Astrocyte (in vitro differentiated cells and primary cell): ENCODE measurements at regions not wholly inside any gene's neighbourhood (a gene's known extent, or its start where the extent isn't known, plus 50 kb on each side); places are given as distances from the start of the nearest gene placed in this dataset.

Experiments used
- DNase-seq: peaks from one replicate; pipeline ENCODE4 v3.0.0-alpha.2; 2010; ENCODE audit warnings: low read depth
- FAIRE-seq: peaks from 2 replicates; lab custom pipeline; 2011; peaks lifted over from hg19 to GRCh38; lab: Jason Lieb, UNC
- H2AFZ ChIP-seq: 2 replicates; pipeline ENCODE4 v1.6.0; 2012; ENCODE audit warnings: low read depth, low read length, inconsistent platforms
- H3K27ac ChIP-seq: 2 replicates; pipeline ENCODE4 v1.5.1; 2011; ENCODE audit warnings: low read depth, low read length, inconsistent platforms
- H3K27me3 ChIP-seq: 2 replicates; pipeline ENCODE4 v1.6.0; 2011; ENCODE audit warnings: low read length, inconsistent platforms; ENCODE audit not compliant: insufficient read depth
- H3K36me3 ChIP-seq: 2 replicates; pipeline ENCODE4 v1.5.1; 2011; ENCODE audit warnings: low read length, inconsistent platforms; ENCODE audit not compliant: insufficient read depth
- H3K4me1 ChIP-seq: 2 replicates; pipeline ENCODE4 v1.5.1; 2011; ENCODE audit warnings: low read length, inconsistent platforms; ENCODE audit not compliant: insufficient read depth
- H3K4me2 ChIP-seq: 2 replicates; pipeline ENCODE4 v1.6.0; 2012; ENCODE audit warnings: low read length, inconsistent platforms
- H3K4me3 ChIP-seq: 2 replicates; pipeline ENCODE4 v1.5.1; 2011; ENCODE audit warnings: low read depth, mild to moderate bottlenecking, low read length, inconsistent platforms; ENCODE audit not compliant: insufficient read depth
- H3K79me2 ChIP-seq: 2 replicates; pipeline ENCODE4 v1.6.0; 2012; ENCODE audit warnings: mild to moderate bottlenecking, low read length, inconsistent platforms; ENCODE audit not compliant: insufficient read depth
- H3K9ac ChIP-seq: 2 replicates; pipeline ENCODE4 v1.6.0; 2012; ENCODE audit warnings: mild to moderate bottlenecking, low read length, inconsistent platforms
- H3K9me3 ChIP-seq: 2 replicates; pipeline ENCODE4 v1.5.1; 2012; ENCODE audit warnings: low read depth, mild to moderate bottlenecking, low read length, inconsistent platforms; ENCODE audit not compliant: insufficient read depth
- H4K20me1 ChIP-seq: 2 replicates; pipeline ENCODE4 v1.6.0; 2012; ENCODE audit warnings: low read length, inconsistent platforms; ENCODE audit not compliant: insufficient read depth
- H3K27ac Mint-ChIP-seq: one replicate; pipeline ENCODE4 v1.8.0; 2021; ENCODE audit warnings: mild to moderate bottlenecking, mixed read lengths; ENCODE audit not compliant: unreplicated experiment
- H3K27me3 Mint-ChIP-seq: one replicate; pipeline ENCODE4 v1.8.0; 2021; ENCODE audit warnings: low read depth, mixed read lengths; ENCODE audit not compliant: unreplicated experiment
- H3K36me3 Mint-ChIP-seq: one replicate; pipeline ENCODE4 v1.8.0; 2021; ENCODE audit warnings: low read depth, mixed read lengths; ENCODE audit not compliant: unreplicated experiment
- H3K4me1 Mint-ChIP-seq: one replicate; pipeline ENCODE4 v1.8.0; 2021; ENCODE audit warnings: low read depth, mixed read lengths; ENCODE audit not compliant: unreplicated experiment
- H3K4me3 Mint-ChIP-seq: one replicate; pipeline ENCODE4 v1.8.0; 2021; ENCODE audit warnings: mild to moderate bottlenecking, moderate library complexity, mixed read lengths; ENCODE audit not compliant: unreplicated experiment
- H3K9me3 Mint-ChIP-seq: one replicate; pipeline ENCODE4 v1.8.0; 2021; ENCODE audit warnings: mild to moderate bottlenecking, mixed read lengths; ENCODE audit not compliant: unreplicated experiment
- EZH2 ChIP-seq: IDR thresholded peaks from 2 replicates; pipeline ENCODE4 v1.6.1; 2012; ENCODE audit warnings: mild to moderate bottlenecking, low read length, inconsistent platforms; ENCODE audit not compliant: insufficient read depth
- TF ChIP-seq, protein P1 (sequence below): IDR thresholded peaks from 2 replicates; pipeline ENCODE4 v1.5.1; 2011; ENCODE audit warnings: low read depth, mild to moderate bottlenecking, inconsistent platforms, low read length, moderate library complexity; ENCODE audit not compliant: insufficient read depth

DNA sequence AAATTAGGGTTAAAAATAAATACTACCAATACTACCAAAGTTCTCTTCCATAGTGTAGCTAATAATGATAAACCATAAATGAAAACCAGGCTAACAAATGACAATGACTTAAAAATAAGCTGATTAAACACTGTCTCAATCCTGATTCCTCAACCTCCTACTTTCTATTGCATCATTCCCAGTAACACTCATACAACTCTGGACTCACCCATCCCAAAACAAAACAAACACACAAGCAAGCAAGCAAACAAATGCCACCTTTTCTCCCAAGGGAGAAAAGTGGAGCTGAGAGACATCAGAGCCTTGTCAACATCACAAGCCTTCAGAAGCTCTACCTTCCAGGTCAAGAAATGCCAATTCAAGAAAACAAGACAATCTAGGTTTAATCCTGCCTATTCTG lies 620.7 kb downstream of the NYAP2 start:
- DNase-seq (no peak), FAIRE-seq (peak; percentile 5)
- Histone ChIP-seq H3K4me1 (no peaks in the 10 kb centered on the region), H3K9me3 (no peaks in the 10 kb centered on the region), H3K9ac (no peak overlapping the region), H3K36me3 (no peaks in the 10 kb centered on the region), H3K4me2 (no peak overlapping the region), H4K20me1 (no peaks in the 10 kb centered on the region), H3K27ac (no peak overlapping the region), H3K4me3 (no peak overlapping the region), H3K79me2 (no peaks in the 10 kb centered on the region), H3K27me3 (no peaks in the 10 kb centered on the region), H2AFZ (no peak overlapping the region)
- Mint-ChIP-seq H3K9me3 (peaks cover 8% of the 10 kb centered on the region), H3K4me1 (peaks cover 9% of the 10 kb centered on the region), H3K4me3 (no peak overlapping the region), H3K27me3 (no peaks in the 10 kb centered on the region), H3K27ac (no peak overlapping the region), H3K36me3 (no peaks in the 10 kb centered on the region)
- TF ChIP-seq, protein P1, sequence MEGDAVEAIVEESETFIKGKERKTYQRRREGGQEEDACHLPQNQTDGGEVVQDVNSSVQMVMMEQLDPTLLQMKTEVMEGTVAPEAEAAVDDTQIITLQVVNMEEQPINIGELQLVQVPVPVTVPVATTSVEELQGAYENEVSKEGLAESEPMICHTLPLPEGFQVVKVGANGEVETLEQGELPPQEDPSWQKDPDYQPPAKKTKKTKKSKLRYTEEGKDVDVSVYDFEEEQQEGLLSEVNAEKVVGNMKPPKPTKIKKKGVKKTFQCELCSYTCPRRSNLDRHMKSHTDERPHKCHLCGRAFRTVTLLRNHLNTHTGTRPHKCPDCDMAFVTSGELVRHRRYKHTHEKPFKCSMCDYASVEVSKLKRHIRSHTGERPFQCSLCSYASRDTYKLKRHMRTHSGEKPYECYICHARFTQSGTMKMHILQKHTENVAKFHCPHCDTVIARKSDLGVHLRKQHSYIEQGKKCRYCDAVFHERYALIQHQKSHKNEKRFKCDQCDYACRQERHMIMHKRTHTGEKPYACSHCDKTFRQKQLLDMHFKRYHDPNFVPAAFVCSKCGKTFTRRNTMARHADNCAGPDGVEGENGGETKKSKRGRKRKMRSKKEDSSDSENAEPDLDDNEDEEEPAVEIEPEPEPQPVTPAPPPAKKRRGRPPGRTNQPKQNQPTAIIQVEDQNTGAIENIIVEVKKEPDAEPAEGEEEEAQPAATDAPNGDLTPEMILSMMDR = no peak
- TF ChIP-seq EZH2 = no peak

DNA sequence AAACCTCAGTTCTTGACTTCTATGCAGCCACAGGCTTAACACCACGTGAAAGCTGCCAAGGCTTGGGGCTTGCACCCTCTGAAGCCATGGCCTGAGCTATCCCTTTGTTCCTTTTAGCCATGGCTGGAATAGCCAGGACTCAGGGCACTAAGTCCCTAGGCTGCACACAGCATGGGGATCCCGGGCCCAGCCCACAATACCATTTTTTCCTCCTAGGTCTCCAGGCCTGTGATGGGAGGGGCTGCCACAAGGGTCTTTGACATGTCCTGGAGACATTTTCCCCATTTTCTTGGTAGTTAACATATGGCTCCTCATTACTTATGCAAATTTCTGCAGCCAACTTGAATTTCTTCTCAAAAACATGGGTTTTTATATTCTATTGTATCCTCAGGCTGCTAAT lies 619.1 kb downstream of the NYAP2 start:
- H3K36me3 Mint-ChIP-seq = no peaks in the 10 kb centered on the region
- Histone ChIP-seq H4K20me1 (no peaks in the 10 kb centered on the region), H3K4me1 (no peaks in the 10 kb centered on the region), H2AFZ (no peak overlapping the region), H3K36me3 (no peaks in the 10 kb centered on the region), H3K27ac (no peak overlapping the region), H3K27me3 (no peaks in the 10 kb centered on the region), H3K79me2 (no peaks in the 10 kb centered on the region), H3K4me3 (no peak overlapping the region), H3K9me3 (no peaks in the 10 kb centered on the region), H3K9ac (no peak overlapping the region), H3K4me2 (no peak overlapping the region)
- H3K4me1 Mint-ChIP-seq = peaks cover 7% of the 10 kb centered on the region
- no peak overlapping the region for H3K4me3 Mint-ChIP-seq
- peaks cover 8% of the 10 kb centered on the region for H3K9me3 Mint-ChIP-seq
- H3K27ac Mint-ChIP-seq = no peak overlapping the region
- DNase-seq = no peak
- FAIRE-seq = no peak
- TF ChIP-seq EZH2 = no peak
- TF ChIP-seq, protein P1 = no peak
- H3K27me3 Mint-ChIP-seq = no peaks in the 10 kb centered on the region

DNA sequence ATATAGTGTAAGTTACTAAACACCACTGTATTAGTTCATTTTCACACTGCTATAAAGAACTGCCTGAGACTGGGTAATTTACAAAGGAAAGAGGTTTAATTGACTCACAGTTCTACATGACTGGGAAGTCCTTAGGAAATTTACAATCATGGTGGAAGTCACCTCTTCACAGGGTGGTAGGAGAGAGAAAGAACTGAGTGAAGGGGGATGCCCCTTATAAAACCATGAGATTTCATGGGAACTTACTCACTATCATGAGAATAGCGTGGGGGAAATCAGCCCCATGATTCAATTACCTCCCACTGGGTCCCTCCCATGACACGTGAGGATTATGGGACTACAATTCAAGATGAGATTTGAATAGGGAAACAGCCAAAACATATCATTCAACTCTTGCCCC lies 618.0 kb downstream of the NYAP2 start:
- Histone ChIP-seq H2AFZ (no peak overlapping the region), H3K36me3 (no peaks in the 10 kb centered on the region), H3K27me3 (no peaks in the 10 kb centered on the region), H3K4me3 (no peak overlapping the region), H3K27ac (no peak overlapping the region), H3K4me2 (no peak overlapping the region), H3K9ac (no peak overlapping the region), H3K79me2 (no peaks in the 10 kb centered on the region), H3K4me1 (no peaks in the 10 kb centered on the region), H4K20me1 (no peaks in the 10 kb centered on the region), H3K9me3 (no peaks in the 10 kb centered on the region)
- DNase-seq (no peak), FAIRE-seq (no peak)
- Mint-ChIP-seq H3K9me3 (peaks cover 5% of the 10 kb centered on the region), H3K4me3 (no peak overlapping the region), H3K27ac (no peak overlapping the region), H3K27me3 (no peaks in the 10 kb centered on the region), H3K36me3 (no peaks in the 10 kb centered on the region), H3K4me1 (peaks cover 7% of the 10 kb centered on the region)
- TF ChIP-seq EZH2 = no peak
- TF ChIP-seq, protein P1 = no peak
